HG02943 (cell line): ENCODE measurements at regions not wholly inside any gene's neighbourhood (a gene's known extent, or its start where the extent isn't known, plus 50 kb on each side); places are given as distances from the start of the nearest gene placed in this dataset.
"Not testable (repeated sequence)": the region's sequence is repeated elsewhere in the genome, so short reads cannot be mapped to it uniquely, and the experiment has no call there.

Experiments
- ATAC-seq: cut with Tn5 transposase; IDR thresholded peaks from one replicate; pipeline ENCODE4 v1.9.1; 2021; ENCODE audit warnings: mild to moderate bottlenecking, low read depth, moderate library complexity; ENCODE audit not compliant: unreplicated experiment

GRCh38 chr4:123025398-123025797 is 103.0 kb upstream of the NUDT6 start:
- ATAC-seq, result no peak

- ATAC-seq, result not testable (repeated sequence)
Measured at GRCh38 chr4:123026015-123026414, 103.6 kb upstream of the NUDT6 start.

GRCh38 chr4:123031664-123032063 is 109.3 kb upstream of the NUDT6 start:
- ATAC-seq, result no peak

GRCh38 chr4:123034023-123034422 is 111.6 kb upstream of the NUDT6 start:
- ATAC-seq, result no peak

GRCh38 chr4:123035239-123035638 is 112.8 kb upstream of the NUDT6 start:
- no peak for ATAC-seq

- ATAC-seq, result no peak
Measured at GRCh38 chr4:123037804-123038203, 115.4 kb upstream of the NUDT6 start.

GRCh38 chr4:123042095-123042494 is 119.7 kb upstream of the NUDT6 start:
- no peak for ATAC-seq

- ATAC-seq, result no peak
Measured at GRCh38 chr4:123043013-123043412, 120.6 kb upstream of the NUDT6 start.

- ATAC-seq, result no peak
Measured at GRCh38 chr4:123043793-123044425, 121.5 kb upstream of the NUDT6 start.

GRCh38 chr4:123046096-123046495 is 123.7 kb upstream of the NUDT6 start:
- no peak for ATAC-seq

GRCh38 chr4:123050018-123050417 is 127.6 kb upstream of the NUDT6 start:
- no peak for ATAC-seq

GRCh38 chr4:123052007-123052406 is 129.6 kb upstream of the NUDT6 start:
- ATAC-seq, result no peak

- ATAC-seq, result no peak
Measured at GRCh38 chr4:123055943-123056342, 133.5 kb upstream of the NUDT6 start.

- ATAC-seq, result no peak
Measured at GRCh38 chr4:123060039-123060770, 137.8 kb upstream of the NUDT6 start.

GRCh38 chr4:123064390-123064789 is 142.0 kb upstream of the NUDT6 start:
- ATAC-seq, result no peak

- no peak for ATAC-seq
Measured at GRCh38 chr4:123068081-123068480, 145.7 kb upstream of the NUDT6 start.

GRCh38 chr4:123072060-123072459 is 149.7 kb upstream of the NUDT6 start:
- ATAC-seq, result no peak

GRCh38 chr4:123073650-123074049 is 151.3 kb upstream of the NUDT6 start:
- ATAC-seq, result no peak

- no peak for ATAC-seq
Measured at GRCh38 chr4:123077330-123077729, 154.9 kb upstream of the NUDT6 start.

GRCh38 chr4:123081971-123082370 is 159.6 kb upstream of the NUDT6 start:
- ATAC-seq, result no peak

GRCh38 chr4:123083646-123084045 is 161.2 kb upstream of the NUDT6 start:
- ATAC-seq, result no peak

GRCh38 chr4:123088501-123088900 is 166.1 kb upstream of the NUDT6 start:
- no peak for ATAC-seq
